Caki2 (cell line): ENCODE measurements at regions not wholly inside any gene's neighbourhood (a gene's known extent, or its start where the extent isn't known, plus 50 kb on each side); places are given as distances from the start of the nearest gene placed in this dataset.
"Not testable (repeated sequence)": the region's sequence is repeated elsewhere in the genome, so short reads cannot be mapped to it uniquely, and the experiment has no call there.

Experiments used
- DNase-seq: peaks from one replicate; pipeline ENCODE4 v3.0.0-alpha.2; 2015; ENCODE audit warnings: low read depth
- in situ Hi-C: cut with HindIII; loops from 2 replicates; pipeline ENCODE4 v1.10.0; 2016; ENCODE audit warnings: low sequenced_read_pairs, low pct_unique_long_range_greater_than_20kb, mixed read lengths

GRCh38 chr12:126952096-126953007 is 1314.6 kb upstream of the TMEM132C start:
- DNase-seq, result no peak
- in situ Hi-C loops, result no loop called here

- DNase-seq, result no peak
- in situ Hi-C loops, result no loop called here
These were observed 1313.5 kb upstream of the TMEM132C start for GRCh38 chr12:126953365-126953889.

- DNase-seq, result no peak
- in situ Hi-C loops, result no loop called here
These were observed 1306.7 kb upstream of the TMEM132C start for GRCh38 chr12:126960221-126960620.

- DNase-seq, result no peak
- in situ Hi-C loops, result no loop called here
These were observed 1306.3 kb upstream of the TMEM132C start for GRCh38 chr12:126960709-126961108.

GRCh38 chr12:126963825-126964224 is 1303.1 kb upstream of the TMEM132C start:
- in situ Hi-C loops, result no loop called here

GRCh38 chr12:126966498-126966897 is 1300.5 kb upstream of the TMEM132C start:
- in situ Hi-C loops, result no loop called here
- no peak for DNase-seq

More at GRCh38 chr12:126963825-126964224, 1303.1 kb upstream of the TMEM132C start:
- no peak for DNase-seq

- in situ Hi-C loops, result no loop called here
These were observed 1299.8 kb upstream of the TMEM132C start for GRCh38 chr12:126967152-126967551.

GRCh38 chr12:126974779-126975178 is 1292.2 kb upstream of the TMEM132C start:
- DNase-seq, result no peak
- in situ Hi-C loops, result no loop called here

More at GRCh38 chr12:126967152-126967551, 1299.8 kb upstream of the TMEM132C start:
- DNase-seq, result no peak

GRCh38 chr12:126976579-126976978 is 1290.4 kb upstream of the TMEM132C start:
- DNase-seq, result no peak
- in situ Hi-C loops, result no loop called here

- in situ Hi-C loops, DNase-seq: not testable (repeated sequence)
These were observed 1287.4 kb upstream of the TMEM132C start for GRCh38 chr12:126979564-126979963.

- in situ Hi-C loops, result no loop called here
- no peak for DNase-seq
These were observed 1284.3 kb upstream of the TMEM132C start for GRCh38 chr12:126982707-126983106.

GRCh38 chr12:126983735-126984134 is 1283.2 kb upstream of the TMEM132C start:
- DNase-seq, in situ Hi-C loops: not testable (repeated sequence)

GRCh38 chr12:126985663-126986062 is 1281.3 kb upstream of the TMEM132C start:
- DNase-seq, in situ Hi-C loops: not testable (repeated sequence)

GRCh38 chr12:126989532-126989931 is 1277.4 kb upstream of the TMEM132C start:
- in situ Hi-C loops, result no loop called here
- DNase-seq, result no peak

GRCh38 chr12:126993898-126994297 is 1273.1 kb upstream of the TMEM132C start:
- DNase-seq, result no peak
- in situ Hi-C loops, result no loop called here

GRCh38 chr12:126994599-126994998 is 1272.4 kb upstream of the TMEM132C start:
- DNase-seq, result no peak
- in situ Hi-C loops, result no loop called here

- DNase-seq, result no peak
- in situ Hi-C loops, result no loop called here
These were observed 1268.9 kb upstream of the TMEM132C start for GRCh38 chr12:126998031-126998430.

GRCh38 chr12:126998747-126999285 is 1268.2 kb upstream of the TMEM132C start:
- in situ Hi-C loops, result no loop called here
- DNase-seq, result no peak

- in situ Hi-C loops, result no loop called here
- DNase-seq, result no peak
These were observed 1267.6 kb upstream of the TMEM132C start for GRCh38 chr12:126999352-126999751.
